CD14-positive monocyte (primary cell): ENCODE measurements at regions not wholly inside any gene's neighbourhood (a gene's known extent, or its start where the extent isn't known, plus 50 kb on each side); places are given as distances from the start of the nearest gene placed in this dataset.

Experiments used
- DNase-seq, 3 donors: peaks; one replicate each; pipeline ENCODE4 v3.0.0-alpha.2; 2011 to 2022
- H2AFZ ChIP-seq: 2 replicates; pipeline ENCODE4 v1.6.0; 2012; ENCODE audit warnings: mild to moderate bottlenecking, low read depth, low read length, inconsistent platforms; ENCODE audit not compliant: insufficient read depth, poor library complexity, severe bottlenecking
- H3K27ac ChIP-seq, 2 donors: 1 replicate in 1 of 2; 2 replicates in 1 of 2; pipeline ENCODE4 v1.5.1; 2012 to 2013; ENCODE audit warnings: low read length in 2 of 2, control low read depth in 1 of 2, inconsistent platforms in 1 of 2, low read depth in 1 of 2, mild to moderate bottlenecking in 1 of 2
- H3K27me3 ChIP-seq, 2 donors: one replicate each; pipeline versions ENCODE4 v1.6.0 to v1.6.1; 2011 to 2013; ENCODE audit warnings: low read length in 2 of 2; ENCODE audit not compliant: control insufficient read depth in 2 of 2, insufficient read depth in 2 of 2
- H3K36me3 ChIP-seq, 2 donors: replicated peaks in 1 of 2; 1 replicate in 1 of 2; 2 replicates in 1 of 2; pipeline versions ENCODE4 v1.5.1 to v1.6.1; 2012 to 2013; ENCODE audit warnings: low read length in 2 of 2, control low read depth in 1 of 2, inconsistent platforms in 1 of 2, mild to moderate bottlenecking in 1 of 2; ENCODE audit not compliant: insufficient read depth in 2 of 2, control insufficient read depth in 1 of 2
- H3K4me1 ChIP-seq, 2 donors: 1 replicate in 1 of 2; 2 replicates in 1 of 2; pipeline versions ENCODE4 v1.5.1 to v1.6.1; 2012 to 2013; ENCODE audit warnings: low read length in 2 of 2, control low read depth in 1 of 2, inconsistent platforms in 1 of 2, mild to moderate bottlenecking in 1 of 2, moderate library complexity in 1 of 2; ENCODE audit not compliant: insufficient read depth in 2 of 2, control insufficient read depth in 1 of 2
- H3K4me2 ChIP-seq: replicated peaks from 2 replicates; pipeline ENCODE3; 2012; ENCODE audit warnings: low read length, moderate library complexity, mild to moderate bottlenecking; ENCODE audit not compliant: poor library complexity, severe bottlenecking; ENCODE audit errors: extremely low read depth
- H3K4me3 ChIP-seq, 3 experiments: fragments of 200-600 bp in 1 of 3; sonication (generic) in 1 of 3; replicated peaks in 1 of 3; 1 replicate in 2 of 3; 2 replicates in 1 of 3; pipeline ENCODE4 v1.5.1; 2011 to 2013; ENCODE audit warnings: low read length in 3 of 3, mild to moderate bottlenecking in 3 of 3, control low read depth in 2 of 3, low read depth in 2 of 3, inconsistent platforms in 1 of 3, moderate library complexity in 1 of 3
- H3K79me2 ChIP-seq: 2 replicates; pipeline ENCODE4 v1.6.0; 2012; ENCODE audit warnings: mild to moderate bottlenecking, control low read depth, inconsistent platforms, low read length, moderate library complexity; ENCODE audit not compliant: insufficient read depth
- H3K9ac ChIP-seq: 2 replicates; pipeline ENCODE4 v1.6.0; 2017; ENCODE audit warnings: low read length, mild to moderate bottlenecking; ENCODE audit not compliant: insufficient read depth, poor library complexity, severe bottlenecking
- H3K9me3 ChIP-seq, 2 donors: replicated peaks in 1 of 2; 1 replicate in 1 of 2; 2 replicates in 1 of 2; pipeline versions ENCODE4 v1.5.1 to v1.6.1; 2012 to 2013; ENCODE audit warnings: low read length in 2 of 2, control low read depth in 1 of 2; ENCODE audit not compliant: control insufficient read depth in 1 of 2, insufficient read depth in 1 of 2
- H4K20me1 ChIP-seq: 2 replicates; pipeline ENCODE4 v1.6.0; 2012; ENCODE audit warnings: mild to moderate bottlenecking, low read length, control low read depth, moderate library complexity; ENCODE audit not compliant: insufficient read depth
- H3K27ac Mint-ChIP-seq, 7 donors: one replicate each; pipeline ENCODE4 v1.8.0; 2020; ENCODE audit warnings: mild to moderate bottlenecking in 7 of 7, mixed read lengths in 7 of 7, moderate library complexity in 6 of 7, inconsistent platforms in 2 of 7
- H3K27me3 Mint-ChIP-seq, 3 donors: one replicate each; pipeline ENCODE4 v1.8.0; 2021 to 2022; ENCODE audit warnings: low read depth in 3 of 3, mild to moderate bottlenecking in 3 of 3, mixed read lengths in 3 of 3, moderate library complexity in 3 of 3, inconsistent platforms in 1 of 3
- H3K36me3 Mint-ChIP-seq, 2 donors: one replicate each; pipeline ENCODE4 v1.8.0; 2020; ENCODE audit warnings: mixed read lengths in 2 of 2, inconsistent platforms in 1 of 2, mild to moderate bottlenecking in 1 of 2
- H3K4me1 Mint-ChIP-seq: one replicate; pipeline ENCODE4 v1.8.0; 2020; ENCODE audit warnings: mild to moderate bottlenecking, mixed read lengths
- H3K4me3 Mint-ChIP-seq, 2 donors: one replicate each; pipeline ENCODE4 v1.8.0; 2020; ENCODE audit warnings: mild to moderate bottlenecking in 2 of 2, mixed read lengths in 2 of 2, moderate library complexity in 1 of 2
- H3K9me3 Mint-ChIP-seq, 7 donors: one replicate each; pipeline ENCODE4 v1.8.0; 2020 to 2022; ENCODE audit warnings: mixed read lengths in 7 of 7, mild to moderate bottlenecking in 6 of 7, moderate library complexity in 6 of 7, inconsistent platforms in 2 of 7
- CTCF ChIP-seq: fragments of 200-600 bp; IDR thresholded peaks from one replicate; pipeline ENCODE4 v1.8.0; 2022; ENCODE audit warnings: antibody characterized with exemption, mild to moderate bottlenecking
- WGBS: methylation state at CpG from one replicate; pipeline ENCODE4 v1.1.5; 2013; ENCODE audit warnings: missing lambda C conversion rate; ENCODE audit not compliant: insufficient coverage; 5-methylcytosine and 5-hydroxymethylcytosine counted together
- intact Hi-C, 2 donors: fragments of 100-400 bp; cut with micrococcal nuclease; formaldehyde crosslinking; loops; one replicate each; pipeline versions ENCODE4 v1.15.0 to v1.15.1; 2023

GRCh38 chr5:116651653-116652052 lies 77.0 kb upstream of the SEMA6A start:
- Histone ChIP-seq H3K4me1 (no peaks in the 10 kb centered on the region), H3K36me3 (no peaks in the 10 kb centered on the region), H3K9me3 (no peaks in the 10 kb centered on the region), H3K9ac (no peak overlapping the region), H4K20me1 (no peaks in the 10 kb centered on the region), H3K27me3 (no peaks in the 10 kb centered on the region), H3K4me2 (no peak overlapping the region), H3K27ac (no peak overlapping the region), H3K79me2 (no peaks in the 10 kb centered on the region), H2AFZ (no peak overlapping the region), H3K4me3 (no peak overlapping the region)
- no peak overlapping the region for H3K4me3 Mint-ChIP-seq
- H3K36me3 Mint-ChIP-seq, result no peaks in the 10 kb centered on the region
- TF ChIP-seq CTCF, result no peak
- H3K4me1 Mint-ChIP-seq, result no peaks in the 10 kb centered on the region
- peak overlapping the region in 1 of 7 donors; percentile 22 for H3K27ac Mint-ChIP-seq
- WGBS, result no CpG with 5 or more reads among the region's 3 CpGs
- DNase-seq, result no peak
- H3K9me3 Mint-ChIP-seq, result peaks cover 0 to 5% (median 0%) of the 10 kb centered on the region in 7 donors
- H3K27me3 Mint-ChIP-seq, result peaks cover 0 to 2% (median 0%) of the 10 kb centered on the region in 3 donors
- intact Hi-C loops, result no loop called here

- no peak overlapping the region for H3K27ac Mint-ChIP-seq
- no peak overlapping the region for H3K4me3 Mint-ChIP-seq
Measured at GRCh38 chr5:116650964-116651363, 76.3 kb upstream of the SEMA6A start.

More at GRCh38 chr5:116650964-116651363, 76.3 kb upstream of the SEMA6A start:
- no CpG with 5 or more reads among the region's 4 CpGs for WGBS
- Histone ChIP-seq H3K27me3 (no peaks in the 10 kb centered on the region), H3K79me2 (no peaks in the 10 kb centered on the region), H3K9me3 (no peaks in the 10 kb centered on the region), H3K4me1 (no peaks in the 10 kb centered on the region), H3K9ac (no peak overlapping the region), H3K4me2 (no peak overlapping the region), H3K27ac (no peak overlapping the region), H4K20me1 (no peaks in the 10 kb centered on the region), H3K36me3 (no peaks in the 10 kb centered on the region), H2AFZ (no peak overlapping the region), H3K4me3 (no peak overlapping the region)
- TF ChIP-seq CTCF, result no peak
- H3K36me3 Mint-ChIP-seq, result no peaks in the 10 kb centered on the region
- H3K4me1 Mint-ChIP-seq, result no peaks in the 10 kb centered on the region
- intact Hi-C loops, result no loop called here
- H3K9me3 Mint-ChIP-seq, result peaks cover 0 to 5% (median 0%) of the 10 kb centered on the region in 7 donors
- no peak for DNase-seq
- peaks cover 0 to 2% (median 0%) of the 10 kb centered on the region in 3 donors for H3K27me3 Mint-ChIP-seq
